ENCODE measurements at regions not wholly inside any gene's neighbourhood (a gene's known extent, or its start where the extent isn't known, plus 50 kb on each side); places are given as distances from the start of the nearest gene placed in this dataset.

DNA sequence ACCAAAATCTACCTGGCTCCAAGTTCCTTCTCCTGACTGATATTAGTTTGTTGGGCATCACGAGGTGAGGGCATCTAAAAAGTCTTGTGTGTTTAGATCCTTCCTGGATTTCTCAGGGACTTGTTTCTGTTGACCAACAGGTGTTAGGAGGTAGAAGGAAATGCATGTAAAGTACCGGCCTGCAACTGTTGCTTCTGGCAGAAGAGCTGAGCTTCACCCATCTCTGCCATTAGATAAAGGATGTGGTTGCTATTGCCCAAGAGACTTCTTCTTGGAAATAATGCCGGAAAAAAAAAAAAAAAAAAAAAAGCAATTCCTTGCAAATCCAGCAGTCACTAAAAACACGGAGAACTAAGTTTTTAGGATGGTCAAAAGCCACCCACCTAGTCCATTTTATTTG lies 303.1 kb downstream of the CDH26 start:
- H3K9me3 Mint-ChIP-seq (ENCODE audit: unreplicated experiment): no peaks in the 10 kb centered on the region

DNA sequence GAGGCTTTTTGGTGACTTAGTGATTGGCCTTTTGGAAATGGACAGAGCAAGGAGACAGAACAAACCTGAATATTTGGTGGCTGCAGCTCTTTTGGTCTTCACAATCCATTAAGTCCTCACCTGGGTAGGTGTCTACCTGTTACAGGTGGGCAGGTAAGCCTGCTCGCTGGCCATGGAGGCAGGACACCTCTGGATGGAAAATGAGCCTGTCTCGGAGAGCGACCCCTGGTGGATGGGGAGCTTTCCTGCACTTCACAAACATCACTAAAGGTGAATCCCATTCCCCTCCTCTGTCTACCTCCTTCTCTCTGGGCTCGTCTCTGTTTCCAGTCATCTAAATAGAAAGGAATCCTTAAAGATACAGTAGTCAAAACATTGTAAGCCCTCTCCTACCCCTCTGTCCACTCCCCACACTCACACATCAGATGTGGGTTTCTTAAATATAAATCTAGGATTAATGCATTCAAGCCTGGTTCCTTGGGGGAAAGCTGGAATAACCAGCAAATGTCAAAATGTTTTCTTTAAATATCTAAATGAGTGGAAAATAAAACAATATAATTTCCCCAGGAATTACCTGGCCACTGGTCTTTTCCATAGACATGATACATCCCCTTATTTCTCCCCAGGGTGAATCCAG lies 304.9 kb downstream of the CDH26 start:
- H3K27me3 Mint-ChIP-seq (ENCODE audit: unreplicated experiment): peaks cover 7% of the 10 kb centered on the region
- H3K9me3 Mint-ChIP-seq (ENCODE audit: unreplicated experiment): no peaks in the 10 kb centered on the region
- no peaks in the 10 kb centered on the region for H3K36me3 Mint-ChIP-seq (ENCODE audit: unreplicated experiment)
- H3K27ac Mint-ChIP-seq (ENCODE audit: unreplicated experiment): no peak overlapping the region
- TF ChIP-seq, protein P1, sequence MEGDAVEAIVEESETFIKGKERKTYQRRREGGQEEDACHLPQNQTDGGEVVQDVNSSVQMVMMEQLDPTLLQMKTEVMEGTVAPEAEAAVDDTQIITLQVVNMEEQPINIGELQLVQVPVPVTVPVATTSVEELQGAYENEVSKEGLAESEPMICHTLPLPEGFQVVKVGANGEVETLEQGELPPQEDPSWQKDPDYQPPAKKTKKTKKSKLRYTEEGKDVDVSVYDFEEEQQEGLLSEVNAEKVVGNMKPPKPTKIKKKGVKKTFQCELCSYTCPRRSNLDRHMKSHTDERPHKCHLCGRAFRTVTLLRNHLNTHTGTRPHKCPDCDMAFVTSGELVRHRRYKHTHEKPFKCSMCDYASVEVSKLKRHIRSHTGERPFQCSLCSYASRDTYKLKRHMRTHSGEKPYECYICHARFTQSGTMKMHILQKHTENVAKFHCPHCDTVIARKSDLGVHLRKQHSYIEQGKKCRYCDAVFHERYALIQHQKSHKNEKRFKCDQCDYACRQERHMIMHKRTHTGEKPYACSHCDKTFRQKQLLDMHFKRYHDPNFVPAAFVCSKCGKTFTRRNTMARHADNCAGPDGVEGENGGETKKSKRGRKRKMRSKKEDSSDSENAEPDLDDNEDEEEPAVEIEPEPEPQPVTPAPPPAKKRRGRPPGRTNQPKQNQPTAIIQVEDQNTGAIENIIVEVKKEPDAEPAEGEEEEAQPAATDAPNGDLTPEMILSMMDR (IDR thresholded peaks at IDR 0.05; ENCODE audit: partially characterized antibody, unreplicated experiment): peak; percentile 84
- no peaks in the 10 kb centered on the region for H3K4me1 Mint-ChIP-seq (ENCODE audit: low read depth, unreplicated experiment)
- peak; percentile 46 for DNase-seq
- no peak overlapping the region for H3K4me3 Mint-ChIP-seq (ENCODE audit: unreplicated experiment)

More for the DNA sequence above, 303.1 kb downstream of the CDH26 start:
- no peak overlapping the region for H3K27ac Mint-ChIP-seq (ENCODE audit: unreplicated experiment)
- no peaks in the 10 kb centered on the region for H3K36me3 Mint-ChIP-seq (ENCODE audit: unreplicated experiment)
- H3K27me3 Mint-ChIP-seq (ENCODE audit: unreplicated experiment): peaks cover 5% of the 10 kb centered on the region
- H3K4me3 Mint-ChIP-seq (ENCODE audit: unreplicated experiment): no peak overlapping the region
- no peaks in the 10 kb centered on the region for H3K4me1 Mint-ChIP-seq (ENCODE audit: low read depth, unreplicated experiment)
- TF ChIP-seq, protein P1 (IDR thresholded peaks at IDR 0.05; ENCODE audit: partially characterized antibody, unreplicated experiment): no peak
- DNase-seq: no peak

DNA sequence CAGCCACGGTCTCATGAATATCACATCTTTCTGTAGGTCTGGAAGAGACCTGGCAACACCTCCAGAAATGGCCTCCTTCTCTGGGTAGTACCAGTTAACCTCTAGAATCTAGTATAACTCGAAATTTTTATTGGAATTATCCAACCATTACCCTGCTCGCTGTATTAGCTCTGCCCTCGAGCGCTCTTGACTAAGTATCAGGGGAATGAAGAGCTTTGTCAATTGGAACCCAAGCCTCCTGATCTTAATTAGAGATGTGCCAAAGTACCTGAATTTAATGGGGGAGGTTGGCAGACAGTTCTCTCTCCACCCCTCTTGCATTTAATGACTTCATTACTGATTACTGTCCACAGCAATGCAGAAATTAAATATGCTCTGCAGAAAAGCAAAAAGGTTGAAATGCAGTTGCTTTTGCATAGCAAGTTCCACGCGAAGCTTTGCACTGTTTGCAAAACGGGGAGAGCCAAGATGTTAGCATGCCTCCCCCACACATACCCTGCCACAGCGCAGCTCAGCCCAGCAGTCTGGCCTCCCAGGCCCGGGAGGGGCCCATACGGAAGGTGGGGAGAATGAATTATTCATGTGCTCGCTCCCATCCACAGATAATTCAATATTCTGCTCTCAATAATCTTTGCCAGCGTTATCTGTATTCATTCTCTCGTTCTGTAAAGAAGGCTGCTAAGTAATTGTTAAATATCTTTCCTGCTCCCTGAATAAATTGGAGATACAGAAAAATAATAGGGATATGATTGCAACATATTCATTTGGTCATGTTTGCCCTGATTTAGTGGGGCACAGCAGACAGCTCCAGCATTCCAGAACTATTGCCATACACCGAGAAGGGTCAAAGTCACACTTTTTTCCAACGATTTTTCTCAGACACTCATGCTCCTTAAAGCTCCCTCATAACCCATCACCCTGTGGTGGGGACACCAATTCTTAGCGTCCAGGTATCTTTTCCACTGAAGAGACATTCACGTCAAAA lies 305.8 kb downstream of the CDH26 start:
- no peak overlapping the region for H3K4me3 Mint-ChIP-seq (ENCODE audit: unreplicated experiment)
- no peaks in the 10 kb centered on the region for H3K36me3 Mint-ChIP-seq (ENCODE audit: unreplicated experiment)
- peaks cover 6% of the 10 kb centered on the region for H3K27me3 Mint-ChIP-seq (ENCODE audit: unreplicated experiment)
- no peaks in the 10 kb centered on the region for H3K9me3 Mint-ChIP-seq (ENCODE audit: unreplicated experiment)
- TF ChIP-seq, protein P1 (IDR thresholded peaks at IDR 0.05; ENCODE audit: partially characterized antibody, unreplicated experiment): no peak
- no peak overlapping the region for H3K27ac Mint-ChIP-seq (ENCODE audit: unreplicated experiment)
- no peak for DNase-seq
- H3K4me1 Mint-ChIP-seq (ENCODE audit: low read depth, unreplicated experiment): no peaks in the 10 kb centered on the region

DNA sequence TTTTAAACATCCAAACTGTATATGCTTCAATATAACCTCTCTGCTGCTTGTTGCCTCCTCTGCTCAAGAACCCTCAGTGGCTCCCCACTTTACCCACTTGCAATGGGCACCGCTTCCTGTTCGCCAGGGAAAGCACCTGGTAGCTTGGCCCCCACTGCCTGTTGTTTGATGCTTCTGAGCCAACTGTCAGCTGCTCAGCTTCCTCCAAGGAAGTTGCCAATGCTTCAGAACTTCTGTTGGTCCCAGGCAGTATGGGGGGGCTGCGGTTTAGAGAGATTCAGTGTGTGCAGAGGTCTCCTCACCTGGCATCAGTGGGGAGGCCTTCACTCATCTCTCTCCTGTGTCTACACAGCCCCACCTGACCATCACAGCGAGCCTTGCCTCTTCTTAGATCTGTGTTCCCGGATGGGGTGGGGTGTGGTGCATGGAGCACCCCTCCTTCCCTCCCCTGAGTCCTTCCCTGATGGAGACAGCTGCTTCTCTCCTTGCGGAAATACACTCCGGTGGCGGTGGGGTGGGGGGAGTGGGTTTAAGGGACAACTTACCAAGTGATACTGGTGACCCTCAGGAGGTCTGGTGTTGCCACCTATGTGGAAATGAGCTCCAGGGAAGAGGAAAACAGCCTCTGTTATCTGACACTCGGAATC lies 308.1 kb downstream of the CDH26 start:
- Mint-ChIP-seq H3K36me3 (ENCODE audit: unreplicated experiment) (no peaks in the 10 kb centered on the region), H3K4me1 (ENCODE audit: low read depth, unreplicated experiment) (no peaks in the 10 kb centered on the region)

More for the DNA sequence above, 308.1 kb downstream of the CDH26 start:
- Mint-ChIP-seq H3K27me3 (ENCODE audit: unreplicated experiment) (peaks cover 6% of the 10 kb centered on the region), H3K4me3 (ENCODE audit: unreplicated experiment) (no peak overlapping the region), H3K27ac (ENCODE audit: unreplicated experiment) (no peak overlapping the region), H3K9me3 (ENCODE audit: unreplicated experiment) (no peaks in the 10 kb centered on the region)
- no peak for DNase-seq
- TF ChIP-seq, protein P1 (IDR thresholded peaks at IDR 0.05; ENCODE audit: partially characterized antibody, unreplicated experiment): no peak
